Central memory CD8-positive, alpha-beta T cell (primary cell): ENCODE measurements at regions not wholly inside any gene's neighbourhood (a gene's known extent, or its start where the extent isn't known, plus 50 kb on each side); places are given as distances from the start of the nearest gene placed in this dataset.

Source experiments
- ATAC-seq: fragments of 150-1000 bp; cut with Tn5 transposase; replicated peaks from 2 replicates; pipeline ENCODE4 v1.10.0; 2022; ENCODE audit warnings: mild to moderate bottlenecking, moderate FRiP score, moderate number of reproducible peaks; ENCODE audit not compliant: poor library complexity, severe bottlenecking; ENCODE audit errors: extremely low read depth
- DNase-seq, 2 donors: peaks; one replicate each; pipeline ENCODE4 v3.0.0; 2021; ENCODE audit warnings: low spot score in 2 of 2
- H3K27ac Mint-ChIP-seq: one replicate; pipeline ENCODE4 v1.8.0; 2022; ENCODE audit warnings: low read depth, mild to moderate bottlenecking, moderate library complexity, mixed read lengths
- H3K27me3 Mint-ChIP-seq: one replicate; pipeline ENCODE4 v1.8.0; 2022; ENCODE audit warnings: mixed read lengths
- H3K36me3 Mint-ChIP-seq: one replicate; pipeline ENCODE4 v1.8.0; 2022; ENCODE audit warnings: mild to moderate bottlenecking, moderate library complexity, mixed read lengths; ENCODE audit not compliant: insufficient read depth
- H3K4me1 Mint-ChIP-seq: one replicate; pipeline ENCODE4 v1.8.0; 2022; ENCODE audit warnings: mixed read lengths
- H3K4me3 Mint-ChIP-seq: one replicate; pipeline ENCODE4 v1.8.0; 2022; ENCODE audit warnings: mild to moderate bottlenecking, moderate library complexity, mixed read lengths
- H3K9me3 Mint-ChIP-seq: one replicate; pipeline ENCODE4 v1.8.0; 2022; ENCODE audit warnings: mixed read lengths

DNA sequence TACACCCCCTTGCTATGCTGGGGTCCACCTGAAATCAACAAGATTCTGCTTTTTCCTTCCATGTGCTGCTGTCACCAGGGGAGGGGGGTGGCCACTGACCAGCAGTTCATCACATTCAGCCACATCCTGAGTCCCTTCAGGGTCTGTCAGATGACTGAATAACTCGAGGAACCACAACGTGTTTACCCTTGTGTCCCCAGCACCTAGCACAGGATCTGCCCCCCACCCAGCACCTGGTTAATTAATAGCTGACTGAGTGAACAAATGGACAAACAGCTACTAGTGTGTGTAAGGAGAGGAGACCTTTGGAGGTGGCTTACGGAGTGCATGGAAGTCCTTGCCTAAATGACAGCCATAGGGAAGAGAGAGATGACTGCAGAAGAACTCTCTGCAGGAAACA is 119.5 kb upstream of the NCAM1 start:
- H3K4me3 Mint-ChIP-seq, result no peak overlapping the region
- ATAC-seq, result no peak
- H3K4me1 Mint-ChIP-seq, result no peaks in the 10 kb centered on the region

DNA sequence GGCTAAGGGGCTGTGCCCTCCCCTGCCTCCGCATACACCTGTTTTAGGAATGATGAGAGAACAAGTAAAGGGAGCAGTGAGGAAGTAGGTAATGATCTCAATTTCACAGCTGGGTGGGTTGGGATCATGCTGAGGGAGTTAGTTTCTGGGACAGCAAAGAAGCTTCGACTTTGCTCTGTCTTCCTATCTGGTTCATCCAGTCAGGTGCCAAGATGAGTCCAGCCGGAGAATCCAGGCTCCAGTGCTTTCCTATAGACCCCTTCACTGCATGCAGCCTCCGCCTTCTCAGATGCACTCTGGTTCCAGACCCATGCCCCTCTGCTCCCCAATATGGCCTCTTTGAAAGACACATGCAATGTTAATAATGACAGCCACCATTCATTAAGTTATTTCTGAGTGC is 119.1 kb upstream of the NCAM1 start:
- no peaks in the 10 kb centered on the region for H3K9me3 Mint-ChIP-seq
- no peak overlapping the region for H3K4me3 Mint-ChIP-seq
- H3K4me1 Mint-ChIP-seq, result no peaks in the 10 kb centered on the region
- DNase-seq, result no peak
- no peaks in the 10 kb centered on the region for H3K36me3 Mint-ChIP-seq
- no peaks in the 10 kb centered on the region for H3K27me3 Mint-ChIP-seq
- H3K27ac Mint-ChIP-seq, result no peak overlapping the region
- no peak for ATAC-seq

More for the DNA sequence above, 119.5 kb upstream of the NCAM1 start:
- Mint-ChIP-seq H3K27ac (no peak overlapping the region), H3K27me3 (no peaks in the 10 kb centered on the region), H3K9me3 (no peaks in the 10 kb centered on the region), H3K36me3 (no peaks in the 10 kb centered on the region)
- DNase-seq, result no peak

DNA sequence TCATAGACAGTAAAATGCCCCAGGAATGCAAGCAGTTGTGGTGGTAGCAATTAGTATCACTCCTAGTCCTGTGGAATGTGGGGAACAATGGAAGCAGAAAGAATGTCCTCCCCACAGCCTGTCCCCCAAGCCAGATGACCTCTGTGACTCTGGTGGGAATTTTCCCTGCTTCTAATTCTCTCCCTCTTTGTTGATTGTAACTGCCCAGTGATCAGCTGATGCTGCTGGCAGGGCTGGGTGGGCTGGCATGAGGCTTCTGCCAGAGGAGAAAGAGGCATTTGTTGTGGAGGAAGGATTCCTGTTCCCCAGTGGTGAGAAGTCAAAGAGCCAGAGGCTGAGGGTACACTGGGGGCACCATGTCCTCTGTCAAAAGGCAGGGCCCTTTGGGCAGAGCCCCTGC is 116.7 kb upstream of the NCAM1 start:
- no peaks in the 10 kb centered on the region for H3K36me3 Mint-ChIP-seq
- no peak overlapping the region for H3K27ac Mint-ChIP-seq
- no peaks in the 10 kb centered on the region for H3K27me3 Mint-ChIP-seq
- H3K4me3 Mint-ChIP-seq, result no peak overlapping the region
- H3K9me3 Mint-ChIP-seq, result no peaks in the 10 kb centered on the region
- ATAC-seq, result no peak
- H3K4me1 Mint-ChIP-seq, result no peaks in the 10 kb centered on the region
- no peak for DNase-seq

DNA sequence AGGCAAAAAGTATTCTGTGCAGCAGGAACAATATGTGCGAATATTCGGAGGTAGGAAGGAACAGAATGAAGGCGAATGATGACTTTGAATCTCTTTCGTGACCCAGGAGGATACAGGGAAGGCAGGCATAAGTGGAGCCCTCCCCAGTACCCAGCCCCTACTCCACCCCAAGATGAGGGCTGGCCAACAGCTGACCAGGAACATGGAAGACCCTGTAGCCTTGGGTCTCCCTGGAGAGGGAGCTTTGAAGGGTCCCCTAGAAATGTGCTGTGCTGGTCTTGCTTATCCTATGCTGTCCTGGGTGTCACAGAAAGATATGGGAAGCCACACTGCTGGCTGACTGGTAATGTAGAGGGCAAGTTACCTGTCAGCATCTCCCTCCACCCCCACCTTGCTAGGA is 113.7 kb upstream of the NCAM1 start:
- Mint-ChIP-seq H3K4me3 (no peak overlapping the region), H3K4me1 (no peaks in the 10 kb centered on the region), H3K27me3 (peaks cover 11% of the 10 kb centered on the region), H3K27ac (no peak overlapping the region), H3K9me3 (no peaks in the 10 kb centered on the region), H3K36me3 (no peaks in the 10 kb centered on the region)
- DNase-seq, result no peak
- ATAC-seq, result no peak

GRCh38 chr11:112852143-112852866 is 108.9 kb upstream of the NCAM1 start:
- ATAC-seq (no peak), DNase-seq (no peak)
- Mint-ChIP-seq H3K27ac (no peak overlapping the region), H3K36me3 (no peaks in the 10 kb centered on the region), H3K4me1 (no peaks in the 10 kb centered on the region), H3K9me3 (no peaks in the 10 kb centered on the region), H3K27me3 (peaks cover 23% of the 10 kb centered on the region), H3K4me3 (no peak overlapping the region)

DNA sequence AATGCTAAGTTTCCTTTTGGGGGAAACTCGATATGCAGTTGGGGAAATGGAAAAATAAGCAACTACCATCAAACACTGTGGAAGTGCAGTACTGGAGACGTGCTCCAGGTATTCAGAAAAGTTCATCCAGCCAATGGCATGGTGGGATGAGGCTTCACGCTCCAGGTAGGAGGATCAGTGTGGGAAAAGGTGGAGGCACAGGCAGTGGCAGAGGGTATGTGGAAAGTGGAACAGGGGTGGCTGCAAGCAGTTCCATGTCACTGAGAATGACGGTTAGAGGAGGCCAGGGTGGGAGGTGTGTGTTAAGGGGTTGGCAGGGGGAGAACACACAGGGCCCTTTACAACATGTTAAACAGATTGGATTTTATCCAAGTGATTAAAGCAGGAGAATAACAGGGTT is 105.1 kb upstream of the NCAM1 start:
- H3K27ac Mint-ChIP-seq, result no peak overlapping the region

GRCh38 chr11:112856591-112856990 is 104.6 kb upstream of the NCAM1 start:
- DNase-seq, result no peak
- Mint-ChIP-seq H3K4me1 (no peaks in the 10 kb centered on the region), H3K4me3 (no peak overlapping the region), H3K36me3 (no peaks in the 10 kb centered on the region), H3K9me3 (peaks cover 7% of the 10 kb centered on the region), H3K27ac (no peak overlapping the region), H3K27me3 (peaks cover 22% of the 10 kb centered on the region)
- no peak for ATAC-seq

More for the DNA sequence above, 105.1 kb upstream of the NCAM1 start:
- Mint-ChIP-seq H3K9me3 (peaks cover 7% of the 10 kb centered on the region), H3K36me3 (no peaks in the 10 kb centered on the region), H3K4me3 (no peak overlapping the region), H3K27me3 (peaks cover 23% of the 10 kb centered on the region), H3K4me1 (no peaks in the 10 kb centered on the region)
- DNase-seq (no peak), ATAC-seq (no peak)

GRCh38 chr11:112858289-112859023 is 102.8 kb upstream of the NCAM1 start:
- H3K4me1 Mint-ChIP-seq, result no peaks in the 10 kb centered on the region
- no peak for ATAC-seq
- H3K9me3 Mint-ChIP-seq, result peaks cover 12% of the 10 kb centered on the region
- no peak overlapping the region for H3K27ac Mint-ChIP-seq
- no peak overlapping the region for H3K4me3 Mint-ChIP-seq
- no peaks in the 10 kb centered on the region for H3K36me3 Mint-ChIP-seq
- H3K27me3 Mint-ChIP-seq, result peaks cover 10% of the 10 kb centered on the region
- DNase-seq, result no peak

GRCh38 chr11:112859787-112860186 is 101.4 kb upstream of the NCAM1 start:
- no peaks in the 10 kb centered on the region for H3K4me1 Mint-ChIP-seq
- H3K27me3 Mint-ChIP-seq, result peaks cover 10% of the 10 kb centered on the region
- ATAC-seq, result no peak
- H3K27ac Mint-ChIP-seq, result no peak overlapping the region
- DNase-seq, result no peak
- peaks cover 12% of the 10 kb centered on the region for H3K9me3 Mint-ChIP-seq
- no peak overlapping the region for H3K4me3 Mint-ChIP-seq
- H3K36me3 Mint-ChIP-seq, result peaks cover 2% of the 10 kb centered on the region

GRCh38 chr11:112861356-112861755 is 99.9 kb upstream of the NCAM1 start:
- Mint-ChIP-seq H3K4me1 (no peaks in the 10 kb centered on the region), H3K27ac (no peak overlapping the region), H3K4me3 (no peak overlapping the region), H3K27me3 (peaks cover 5% of the 10 kb centered on the region), H3K36me3 (peaks cover 2% of the 10 kb centered on the region), H3K9me3 (peaks cover 12% of the 10 kb centered on the region)
- DNase-seq (no peak), ATAC-seq (no peak)

GRCh38 chr11:112863305-112863704 is 97.9 kb upstream of the NCAM1 start:
- ATAC-seq, result no peak

DNA sequence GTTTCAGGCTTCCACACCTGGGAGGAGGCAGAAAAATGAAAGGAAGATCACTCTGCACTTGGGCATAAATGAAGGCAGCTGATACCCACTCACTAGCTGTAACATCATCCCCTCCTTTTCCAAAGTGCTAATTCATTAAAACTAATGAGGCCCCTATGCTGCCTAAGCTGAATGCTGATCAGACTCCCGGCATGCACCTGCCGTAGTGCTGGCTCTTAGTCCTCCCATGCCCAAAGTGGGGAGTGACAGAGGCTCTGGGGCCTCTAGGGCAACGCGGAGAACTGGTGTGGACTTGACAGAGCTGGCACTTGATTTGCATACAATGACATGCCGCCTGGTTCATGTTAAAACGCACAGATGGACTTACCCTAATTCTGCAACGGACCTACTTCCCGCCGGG is 96.5 kb upstream of the NCAM1 start:
- peaks cover 2% of the 10 kb centered on the region for H3K36me3 Mint-ChIP-seq
- DNase-seq (no peak), ATAC-seq (no peak)
- peaks cover 12% of the 10 kb centered on the region for H3K27me3 Mint-ChIP-seq
- H3K4me1 Mint-ChIP-seq, result no peaks in the 10 kb centered on the region
- no peak overlapping the region for H3K4me3 Mint-ChIP-seq
- H3K27ac Mint-ChIP-seq, result no peak overlapping the region
- H3K9me3 Mint-ChIP-seq, result peaks cover 8% of the 10 kb centered on the region

More at GRCh38 chr11:112863305-112863704, 97.9 kb upstream of the NCAM1 start:
- peaks cover 12% of the 10 kb centered on the region for H3K9me3 Mint-ChIP-seq
- DNase-seq, result no peak
- no peaks in the 10 kb centered on the region for H3K4me1 Mint-ChIP-seq
- no peak overlapping the region for H3K27ac Mint-ChIP-seq
- H3K36me3 Mint-ChIP-seq, result peaks cover 2% of the 10 kb centered on the region
- H3K27me3 Mint-ChIP-seq, result peaks cover 12% of the 10 kb centered on the region
- no peak overlapping the region for H3K4me3 Mint-ChIP-seq

DNA sequence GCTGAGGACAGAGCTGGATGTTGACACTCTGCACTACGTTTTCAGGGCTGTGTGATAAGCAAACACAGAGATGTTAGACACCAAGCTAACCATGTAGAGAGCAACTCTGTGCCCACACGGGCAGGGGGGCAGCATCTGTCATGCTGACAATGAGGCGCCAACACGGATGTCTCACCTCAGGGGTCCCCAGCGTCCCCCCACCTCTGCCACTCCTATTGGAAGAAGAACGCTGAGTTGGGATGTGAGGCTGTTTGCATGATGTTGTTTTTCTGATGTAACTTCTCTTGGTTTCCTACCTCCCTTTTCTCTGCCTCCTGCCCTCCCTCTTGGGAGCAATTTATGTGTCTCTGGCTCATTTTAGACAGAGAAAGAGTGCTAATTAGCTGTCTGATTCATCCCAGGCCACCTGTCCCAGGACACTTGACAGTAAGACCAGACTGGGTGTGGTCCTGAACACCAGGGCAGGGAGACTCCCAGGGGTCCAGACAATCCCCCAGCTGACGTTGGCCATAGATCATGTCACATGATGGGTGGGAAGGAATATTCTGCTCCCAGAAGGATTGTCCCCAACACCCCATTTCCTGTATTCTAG is 89.2 kb upstream of the NCAM1 start:
- Mint-ChIP-seq H3K27me3 (peaks cover 15% of the 10 kb centered on the region), H3K4me3 (no peak overlapping the region), H3K36me3 (no peaks in the 10 kb centered on the region), H3K27ac (no peak overlapping the region), H3K9me3 (peaks cover 5% of the 10 kb centered on the region), H3K4me1 (no peaks in the 10 kb centered on the region)
- DNase-seq (no peak), ATAC-seq (no peak)
